ENCODE measurements at regions not wholly inside any gene's neighbourhood (a gene's known extent, or its start where the extent isn't known, plus 50 kb on each side); places are given as distances from the start of the nearest gene placed in this dataset.
"Not testable (repeated sequence)": the region's sequence is repeated elsewhere in the genome, so short reads cannot be mapped to it uniquely, and the experiment has no call there.

DNA sequence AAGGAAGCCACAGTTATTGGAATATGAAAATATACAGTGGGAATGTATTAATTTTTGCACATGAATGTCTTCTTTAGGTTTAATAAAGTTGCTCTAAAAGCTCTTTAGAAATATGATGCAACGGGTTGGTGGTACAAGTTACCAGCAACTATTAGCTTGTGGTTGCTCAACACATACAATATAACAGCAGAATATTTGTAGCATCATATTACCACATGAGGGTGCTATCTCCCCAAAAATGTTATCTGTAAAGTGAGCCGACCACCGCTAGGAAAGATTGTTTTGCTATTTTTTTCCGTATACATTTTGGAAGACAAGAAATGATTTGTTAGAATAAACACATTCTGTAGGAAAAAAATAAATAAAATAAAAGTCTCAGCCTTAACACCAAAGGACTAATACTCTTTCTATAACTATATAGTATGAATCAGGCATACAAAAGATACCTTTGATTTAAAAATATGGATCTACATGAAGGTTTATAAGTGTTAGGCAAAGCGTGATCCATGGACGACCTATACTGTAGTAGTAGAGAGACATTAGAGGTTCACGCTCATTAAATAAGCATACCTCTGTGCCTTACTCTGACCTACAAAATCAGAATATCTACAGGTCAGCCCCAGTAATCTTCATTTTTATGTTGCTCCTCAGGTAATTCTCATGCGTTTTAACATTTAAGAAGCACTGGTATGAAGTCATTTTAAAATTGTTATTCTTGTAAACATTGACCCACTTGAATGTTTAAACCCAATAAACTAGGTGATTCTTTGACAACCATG is 1110.6 kb upstream of the ACVR2A start:
- DNase-seq: peak; percentile 23

DNA sequence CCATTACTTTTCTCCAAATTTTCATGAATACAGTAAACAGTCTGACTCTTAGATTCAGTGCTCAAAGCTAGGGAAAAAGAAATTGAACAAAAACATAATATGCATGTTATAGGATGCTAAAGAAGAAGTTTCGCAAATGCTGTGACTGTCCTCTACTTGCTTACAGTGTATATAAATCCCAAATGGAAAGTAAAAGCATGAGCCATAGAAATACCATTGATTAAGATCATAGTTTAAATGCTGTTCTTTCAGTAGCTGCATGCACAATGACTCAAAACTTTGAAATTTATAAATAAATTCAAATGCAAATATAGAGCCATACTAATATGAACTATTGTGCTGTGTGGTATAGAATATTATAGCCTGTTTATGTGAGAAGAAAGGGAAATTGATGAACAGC is 1113.9 kb upstream of the ACVR2A start:
- no peak for DNase-seq

DNA sequence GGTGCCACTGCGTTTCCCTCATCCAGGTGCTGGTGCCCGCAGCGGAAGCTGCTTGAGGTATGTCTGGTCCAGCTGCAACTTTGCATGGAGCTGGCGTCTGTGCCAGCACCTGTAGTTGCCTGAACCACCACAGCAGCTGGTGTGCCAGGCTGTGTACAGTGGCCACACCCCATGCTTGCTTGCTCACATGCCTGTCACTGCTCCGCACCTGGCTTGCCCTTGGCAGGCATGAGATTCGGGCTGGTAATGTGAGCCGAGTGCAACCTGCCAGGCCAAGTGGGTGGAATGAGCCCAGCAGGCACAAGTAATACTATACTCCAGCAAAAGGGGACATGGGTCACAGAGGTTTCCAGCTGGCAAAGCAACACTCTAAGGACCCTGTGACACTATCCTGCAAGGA is 1123.3 kb upstream of the ACVR2A start:
- no peak for DNase-seq

DNA sequence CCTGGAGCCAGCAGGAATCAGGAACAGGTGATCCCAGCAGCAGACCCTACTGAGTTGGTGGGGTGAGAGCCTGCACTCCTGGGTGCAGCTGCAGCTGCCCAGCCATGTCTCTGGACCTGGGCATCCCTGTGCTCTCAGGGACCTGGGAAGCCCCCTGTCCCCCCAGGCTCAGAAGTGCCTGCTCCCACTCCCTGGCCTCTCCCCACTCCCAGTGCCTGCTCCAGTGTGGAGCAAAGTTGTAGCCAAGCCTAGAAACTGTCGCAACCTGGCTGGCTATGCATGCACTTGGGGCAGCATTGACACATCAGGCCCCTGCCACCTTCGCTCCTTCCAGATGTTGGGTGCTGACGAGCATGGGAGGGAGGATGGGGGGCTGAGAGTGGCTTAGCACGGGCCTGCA is 1124.7 kb upstream of the ACVR2A start:
- no peak for DNase-seq

DNA sequence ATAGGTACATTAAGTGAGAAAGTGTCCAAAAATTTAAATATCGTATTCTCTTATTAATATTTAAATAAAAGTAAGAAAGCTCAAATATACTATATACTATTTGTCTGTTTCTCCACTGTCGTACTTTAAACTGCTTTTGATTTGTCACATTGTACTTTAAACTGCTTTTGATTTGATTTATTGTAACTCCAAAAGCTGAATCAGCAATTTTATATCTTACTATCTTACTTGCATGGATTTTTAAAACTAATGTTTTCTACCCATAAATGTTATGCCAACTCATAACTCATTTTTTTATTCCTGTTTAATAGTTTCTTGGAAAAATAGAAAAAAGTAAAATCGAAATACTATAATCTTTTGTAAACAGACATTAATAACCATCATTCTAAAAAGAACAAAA is 1128.2 kb upstream of the ACVR2A start:
- no peak for DNase-seq

DNA sequence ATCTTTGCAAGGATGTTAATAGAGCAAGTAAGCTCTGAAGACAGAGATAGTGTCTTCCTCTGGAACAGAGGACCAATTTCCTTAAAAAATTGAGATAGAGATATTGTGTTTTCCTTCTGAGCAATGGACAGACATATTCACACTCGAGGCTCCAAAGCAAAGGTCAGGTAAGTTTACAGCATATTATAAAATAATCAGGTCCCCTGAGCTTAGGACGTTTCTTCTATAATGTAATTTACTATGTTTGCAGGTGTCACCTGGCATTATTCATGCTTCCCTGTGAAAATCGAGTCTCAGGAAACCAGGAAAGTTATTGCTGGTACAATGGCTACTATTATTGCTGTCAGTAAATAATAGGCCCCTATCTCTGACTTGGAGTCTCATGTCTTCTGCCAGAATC is 1135.8 kb upstream of the ACVR2A start:
- DNase-seq: no peak

DNA sequence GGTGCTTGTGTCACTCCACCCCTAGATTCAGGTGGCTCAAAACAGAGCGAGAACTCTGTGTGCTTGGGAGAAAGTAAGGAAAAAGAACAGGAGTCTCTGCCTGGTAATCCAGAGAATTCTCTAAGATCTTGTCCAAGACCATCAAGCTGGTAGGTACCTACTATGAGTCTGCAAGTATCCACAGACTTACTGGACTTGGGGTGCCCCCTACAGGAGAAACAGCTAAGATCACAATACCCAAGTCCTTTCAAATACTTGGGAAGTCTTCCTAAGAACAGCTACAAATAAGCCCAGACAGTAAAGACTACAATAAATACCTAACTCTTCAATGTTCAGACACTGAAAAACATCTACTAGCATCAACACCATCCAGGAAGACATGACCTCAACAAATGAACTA is 1143.6 kb upstream of the ACVR2A start:
- DNase-seq: peak; percentile 14

DNA sequence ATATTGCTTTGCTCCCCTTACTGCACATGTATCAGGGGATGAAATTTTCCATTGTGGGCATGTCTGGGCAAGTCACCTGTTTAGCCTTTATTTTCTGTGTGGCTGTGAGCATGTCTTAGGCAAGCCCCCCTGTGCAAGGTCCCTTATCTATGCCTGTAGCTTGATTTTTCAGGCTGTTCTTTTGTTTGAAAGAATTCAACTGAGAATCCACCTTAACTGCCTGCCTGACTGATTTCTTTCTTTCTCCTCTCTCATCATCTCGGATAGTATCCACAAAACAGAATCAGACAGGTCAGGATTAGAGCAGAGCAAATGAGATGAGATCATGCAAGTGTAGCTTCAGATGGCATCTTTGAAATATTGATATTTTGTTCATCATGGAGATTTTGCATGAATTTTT is 1147.5 kb upstream of the ACVR2A start:
- DNase-seq: no peak

DNA sequence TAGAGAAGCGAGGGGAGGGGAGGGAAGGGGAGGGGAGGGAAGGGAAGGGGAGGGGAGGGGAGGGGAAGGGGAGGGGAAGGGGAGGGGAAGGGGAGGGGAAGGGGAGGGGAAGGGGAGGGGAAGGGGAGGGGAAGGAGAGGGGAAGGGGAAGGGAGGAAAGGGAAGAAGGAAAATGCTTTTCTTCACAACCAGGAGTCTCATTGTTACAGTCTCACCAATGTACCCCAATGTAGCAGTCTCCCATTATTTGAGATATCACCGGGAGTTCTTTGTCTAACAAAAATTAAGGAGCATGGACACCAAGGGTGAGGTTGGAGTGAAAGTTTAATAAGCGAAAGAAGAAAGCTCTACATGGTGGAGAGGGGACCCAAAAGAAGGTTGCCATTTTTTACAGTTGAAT is 1148.0 kb upstream of the ACVR2A start:
- DNase-seq: not testable (repeated sequence)

DNA sequence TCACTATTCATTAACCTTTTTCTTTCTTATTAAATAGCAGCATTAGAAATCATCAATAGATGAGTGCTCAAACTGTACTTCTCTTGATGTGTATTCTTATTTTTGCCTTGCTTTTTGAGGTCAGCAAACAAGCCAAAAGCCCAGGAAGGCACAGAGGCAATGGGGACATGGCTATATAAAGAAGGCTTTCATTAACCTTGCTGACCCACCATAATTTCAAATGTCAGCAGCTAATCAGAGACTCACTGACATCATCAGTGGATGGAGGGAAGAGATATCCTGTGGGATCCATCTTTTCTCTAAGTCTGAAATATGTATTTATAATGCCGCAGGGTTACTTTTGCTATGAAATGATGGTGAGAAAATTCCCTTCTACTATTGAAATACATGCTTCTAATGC is 1162.8 kb upstream of the ACVR2A start:
- no peak for DNase-seq

DNA sequence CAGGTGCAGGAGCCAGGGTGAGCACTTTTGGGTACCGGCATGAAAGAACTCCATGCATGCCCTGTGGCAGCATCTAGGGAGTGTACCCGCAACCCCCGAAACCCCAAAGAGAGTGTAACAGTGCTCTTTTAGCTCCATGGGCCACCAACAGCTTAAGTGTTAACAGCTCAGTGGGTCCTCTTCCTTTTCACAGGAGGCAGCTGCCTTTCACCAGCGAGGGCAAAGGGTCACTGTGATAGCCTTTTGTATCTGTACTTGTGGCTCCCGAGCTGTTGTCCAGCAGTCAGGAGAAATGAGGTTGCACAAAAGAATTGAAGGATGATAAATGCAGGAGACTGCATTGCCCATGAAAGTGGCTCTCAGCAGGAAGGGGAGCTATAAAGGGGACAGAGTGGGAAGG is 1166.3 kb upstream of the ACVR2A start:
- no peak for DNase-seq

DNA sequence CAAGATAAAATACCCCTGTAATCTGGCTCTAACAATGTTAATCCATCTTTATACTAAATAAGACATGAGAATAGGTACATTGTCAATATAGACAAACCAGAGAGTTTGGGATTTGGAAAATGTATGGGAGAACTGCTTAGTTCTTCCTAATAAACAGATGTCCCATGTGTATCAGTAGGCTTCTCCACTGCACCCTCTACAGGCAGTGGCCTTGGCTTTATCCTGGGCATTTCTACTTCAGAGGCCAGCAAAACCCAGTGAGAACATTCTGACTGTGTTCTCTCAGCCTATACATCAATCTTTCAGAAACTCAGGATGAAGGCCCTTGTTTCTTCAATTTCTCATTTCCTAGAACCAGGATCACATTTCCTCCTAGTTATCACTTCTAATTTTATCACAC is 1167.5 kb upstream of the ACVR2A start:
- no peak for DNase-seq

DNA sequence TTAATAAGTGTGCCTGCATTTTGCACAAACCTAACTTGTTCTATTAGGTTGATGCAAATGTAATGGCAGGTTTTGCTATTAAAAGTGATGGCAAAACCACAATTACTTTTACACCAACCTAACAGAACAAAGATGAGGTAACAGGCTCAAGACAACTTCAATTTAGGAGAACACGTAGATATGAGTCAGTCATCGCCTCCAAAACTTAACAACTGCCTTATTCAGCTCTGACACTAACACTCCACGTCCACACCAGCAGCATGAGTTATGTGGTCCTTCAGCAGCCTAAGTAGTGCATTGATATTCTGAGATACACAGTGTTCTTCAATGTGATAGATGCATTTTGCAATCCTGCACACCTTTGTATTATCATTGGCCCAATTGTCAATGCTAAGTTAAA is 1175.1 kb upstream of the ACVR2A start:
- DNase-seq: no peak

DNA sequence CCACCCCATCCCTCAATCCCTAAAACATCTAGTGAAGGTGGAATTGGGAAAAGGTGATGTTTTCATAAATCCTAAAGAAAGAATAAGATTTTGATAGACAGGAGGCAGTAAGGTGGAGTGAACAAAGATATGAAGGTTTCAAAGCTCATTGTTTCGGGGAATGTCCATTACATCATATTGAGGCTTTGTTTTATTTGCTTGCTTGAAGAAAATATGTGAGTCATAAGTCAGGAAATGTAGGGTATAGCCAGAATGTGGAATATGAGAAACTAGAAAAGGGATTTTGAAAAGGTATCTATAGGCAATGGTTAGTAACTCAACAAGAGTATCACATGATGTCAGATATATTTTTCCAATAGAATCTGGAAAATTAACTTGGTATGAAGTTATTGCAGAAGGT is 1178.5 kb upstream of the ACVR2A start:
- no peak for DNase-seq

DNA sequence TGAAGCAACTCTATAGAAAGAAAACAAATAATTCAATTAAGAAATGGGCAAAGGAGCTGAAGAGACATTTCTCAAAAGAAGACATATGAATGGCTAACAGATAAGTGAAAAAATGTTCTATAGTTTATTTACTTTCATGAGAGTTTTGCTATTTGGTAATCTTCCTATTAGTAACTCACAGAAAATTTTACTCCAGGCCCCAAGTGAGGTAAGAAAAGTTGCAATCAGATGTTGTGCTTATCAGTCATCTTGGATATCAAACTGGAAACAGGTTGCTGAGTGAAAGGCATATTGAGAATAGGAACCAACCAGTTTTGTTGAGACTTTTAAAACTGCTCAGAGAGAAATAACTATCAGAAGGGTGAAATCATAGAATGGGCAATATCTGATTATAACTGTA is 1179.0 kb upstream of the ACVR2A start:
- no peak for DNase-seq

DNA sequence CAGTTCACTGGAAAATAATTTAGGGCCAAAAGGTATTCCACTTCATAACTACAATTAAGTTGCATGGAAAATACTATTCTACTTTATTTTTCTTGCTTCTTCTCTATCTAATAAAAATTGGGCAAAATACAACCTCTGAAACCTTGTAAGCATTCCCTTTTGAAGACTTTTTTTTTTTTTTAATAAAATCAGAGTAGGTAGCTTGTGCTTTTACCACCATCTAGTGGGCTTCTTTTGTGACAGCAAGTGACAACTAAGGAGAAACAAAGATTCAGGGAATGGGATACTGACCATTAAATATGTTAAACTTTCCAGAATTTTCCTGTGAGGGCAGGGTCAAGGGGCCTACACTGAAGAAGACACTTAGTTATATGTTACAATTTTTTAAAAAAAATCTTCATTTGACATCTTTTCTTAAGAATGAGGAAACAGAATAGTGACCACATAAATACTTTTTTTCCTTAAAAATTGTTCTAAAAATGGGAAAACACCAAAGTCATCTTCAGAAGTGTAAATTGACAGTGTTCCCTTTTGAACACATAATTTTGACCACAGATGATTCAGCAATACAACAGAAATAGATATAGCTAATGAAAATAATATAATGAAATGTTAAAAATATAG is 1183.2 kb upstream of the ACVR2A start:
- no peak for DNase-seq

DNA sequence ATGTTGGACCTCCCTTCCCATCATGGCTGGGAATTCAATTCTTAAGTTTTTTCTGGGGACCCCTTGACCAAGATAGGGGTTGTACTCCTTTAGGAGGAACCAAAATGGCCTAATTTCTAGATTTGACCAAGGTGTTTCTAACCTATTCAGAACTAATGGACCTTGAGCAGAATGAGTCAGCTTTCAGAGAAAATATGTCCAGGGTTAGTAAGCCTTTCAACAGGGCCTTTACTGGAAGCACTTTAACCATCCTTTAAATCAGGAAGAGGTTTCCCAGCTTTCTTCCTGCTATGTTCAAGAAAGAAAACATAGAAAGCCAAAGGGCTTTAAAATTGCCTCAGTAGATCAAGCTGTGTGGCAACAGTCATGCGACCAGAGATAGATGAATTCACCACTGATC is 1184.9 kb upstream of the ACVR2A start:
- no peak for DNase-seq

DNA sequence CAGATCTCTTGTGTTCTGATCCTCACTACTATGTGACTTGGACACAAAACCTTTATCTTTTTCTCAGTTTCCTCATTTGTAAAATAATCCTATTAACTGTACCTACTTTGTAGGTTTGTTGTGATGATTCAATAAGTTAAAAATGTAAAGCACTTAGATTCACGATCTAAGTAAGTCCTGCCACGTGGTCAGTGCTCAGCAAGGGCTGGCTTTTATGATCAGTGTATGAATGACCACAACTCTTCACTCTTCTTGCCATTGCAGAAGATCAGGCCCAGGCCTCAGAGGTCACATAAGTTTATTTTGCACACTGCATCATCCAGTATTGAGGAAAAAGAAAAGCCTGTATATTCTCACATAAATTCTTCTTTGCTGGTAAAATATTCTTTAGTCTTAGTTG is 1192.5 kb upstream of the ACVR2A start:
- no peak for DNase-seq

DNA sequence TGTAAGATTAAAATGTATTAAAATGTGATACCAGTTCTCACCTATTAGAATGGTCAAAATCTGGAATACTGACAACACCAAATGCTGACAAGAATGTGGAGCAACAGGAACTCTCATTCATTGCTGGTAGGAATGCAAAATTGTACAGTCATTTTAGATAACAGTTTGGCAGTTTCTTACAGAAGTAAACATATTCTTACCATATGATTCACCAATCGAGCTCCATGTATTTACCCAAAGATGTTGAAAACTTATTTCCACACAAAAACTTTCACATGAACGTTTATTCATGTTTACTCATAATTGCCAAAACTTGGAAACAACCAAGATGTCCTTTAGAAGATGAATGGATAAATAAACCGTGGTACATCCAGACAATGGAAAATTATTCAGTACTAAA is 1193.5 kb upstream of the ACVR2A start:
- DNase-seq: no peak

DNA sequence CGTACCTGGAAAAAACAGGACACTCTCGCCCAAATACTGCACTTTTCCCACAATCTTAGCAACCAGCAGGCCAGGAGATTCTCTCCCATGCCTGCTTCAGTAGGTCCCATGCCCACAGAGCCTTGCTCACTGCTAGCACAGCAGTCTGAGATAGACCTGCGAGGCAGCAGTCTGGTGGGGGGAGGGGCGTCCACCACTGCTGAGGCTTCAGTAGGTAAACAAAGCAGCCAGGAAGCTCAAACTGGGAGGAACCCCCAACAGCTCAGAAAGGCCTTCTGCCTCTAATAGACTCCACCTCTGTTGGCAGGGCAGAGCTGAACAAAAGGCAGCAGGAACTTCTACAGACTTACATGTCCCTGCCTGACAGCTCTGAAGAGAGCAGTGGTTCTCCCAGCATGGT is 1202.8 kb upstream of the ACVR2A start:
- no peak for DNase-seq

DNA sequence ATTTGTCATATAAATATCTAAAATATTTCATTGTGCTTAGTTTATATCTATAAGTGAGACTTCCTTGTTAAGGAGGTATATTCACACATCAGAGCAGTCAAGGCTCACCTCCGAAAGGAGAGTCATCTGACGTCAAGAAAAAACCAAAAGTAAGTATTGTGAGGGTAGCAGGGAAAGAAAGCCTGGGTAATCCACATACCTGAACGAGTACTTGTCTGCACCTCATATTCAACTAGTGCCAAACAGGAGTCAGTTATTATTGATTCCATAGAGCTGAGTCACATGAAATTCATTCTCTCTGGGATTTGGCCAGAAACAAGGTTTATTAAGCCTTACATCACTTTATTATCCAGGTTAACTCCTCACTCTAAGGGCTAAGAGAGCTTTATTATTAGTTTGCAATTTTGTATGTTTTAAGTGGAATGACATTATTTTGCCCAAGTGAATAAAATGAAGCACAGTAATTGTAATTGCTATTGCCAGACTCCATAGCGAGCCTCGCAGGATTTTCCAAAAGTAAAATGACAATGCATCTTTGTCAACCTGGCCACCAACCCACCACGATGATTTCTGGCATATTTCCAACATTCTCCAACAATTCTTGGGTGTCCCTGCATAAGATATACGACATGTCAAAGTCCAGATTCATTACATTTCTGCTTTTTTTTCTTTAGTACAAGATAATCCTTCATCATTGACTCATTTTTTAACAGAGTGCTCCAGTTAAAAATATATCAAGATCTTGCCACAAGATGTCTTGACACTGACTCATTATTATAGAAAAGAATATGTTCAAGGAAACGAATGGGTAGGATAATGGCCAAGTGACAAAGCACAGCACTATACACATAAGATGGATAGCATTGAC is 1210.4 kb upstream of the ACVR2A start:
- DNase-seq: no peak

DNA sequence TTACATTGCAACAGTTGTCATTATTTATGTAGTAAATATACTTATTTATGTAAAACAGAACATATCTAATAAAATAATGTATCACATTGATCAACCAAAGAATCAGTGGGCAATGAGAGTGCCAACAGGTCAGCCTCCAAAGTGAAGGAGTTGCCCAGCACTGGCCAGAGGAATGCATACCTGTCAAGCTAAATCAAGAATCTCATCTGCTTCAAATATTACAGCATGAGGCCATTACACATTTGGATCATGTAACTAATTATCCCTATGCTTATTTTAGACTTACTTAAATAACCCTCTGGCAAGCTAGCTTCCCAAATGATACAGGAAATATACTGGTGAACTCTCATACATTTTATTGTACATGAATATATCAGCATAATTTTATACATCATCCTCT is 1211.7 kb upstream of the ACVR2A start:
- no peak for DNase-seq

DNA sequence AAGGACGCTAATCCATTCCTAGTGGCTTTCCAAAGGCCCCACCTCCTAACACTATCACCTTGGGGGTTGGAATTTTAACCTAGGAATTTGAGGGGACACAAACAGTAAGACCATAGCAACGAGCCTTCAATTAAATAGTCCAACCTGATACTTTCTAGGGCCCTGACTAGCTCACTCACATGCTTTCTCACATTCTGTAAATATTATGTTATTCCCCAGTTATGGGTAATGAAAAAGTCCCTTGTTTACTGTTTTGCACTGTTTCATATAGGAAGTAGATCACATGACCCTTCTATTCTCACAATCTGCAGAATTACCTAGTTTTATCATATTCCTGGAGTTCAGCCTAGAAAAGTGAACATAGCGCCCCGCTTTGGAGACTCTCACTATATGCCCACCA is 1212.1 kb upstream of the ACVR2A start:
- DNase-seq: no peak
